ENCODE measurements at regions not wholly inside any gene's neighbourhood (a gene's known extent, or its start where the extent isn't known, plus 50 kb on each side); places are given as distances from the start of the nearest gene placed in this dataset.
"Not testable (repeated sequence)": the region's sequence is repeated elsewhere in the genome, so short reads cannot be mapped to it uniquely, and the experiment has no call there.

DNA sequence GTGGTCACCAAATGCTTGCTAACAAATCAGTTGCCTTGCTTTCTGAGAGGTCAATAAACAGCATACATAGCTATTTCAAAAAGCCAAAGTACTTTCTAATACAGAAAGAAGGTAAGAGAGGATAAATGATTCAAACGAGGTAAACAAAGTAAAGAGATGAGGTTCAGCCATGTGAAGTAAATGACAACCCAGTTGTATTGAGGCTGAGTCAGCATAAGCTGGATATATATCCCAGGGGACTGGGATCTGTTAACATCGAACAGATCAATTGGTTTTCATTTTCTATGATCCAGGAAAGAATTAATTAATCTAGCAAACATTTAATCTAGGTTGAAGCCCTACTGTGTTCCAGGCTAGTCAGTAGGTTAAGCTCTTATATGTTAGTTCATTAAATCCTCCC lies 97.3 kb upstream of the GRIA3 start:
- no peak for DNase-seq (ENCODE audit: low spot score)

DNA sequence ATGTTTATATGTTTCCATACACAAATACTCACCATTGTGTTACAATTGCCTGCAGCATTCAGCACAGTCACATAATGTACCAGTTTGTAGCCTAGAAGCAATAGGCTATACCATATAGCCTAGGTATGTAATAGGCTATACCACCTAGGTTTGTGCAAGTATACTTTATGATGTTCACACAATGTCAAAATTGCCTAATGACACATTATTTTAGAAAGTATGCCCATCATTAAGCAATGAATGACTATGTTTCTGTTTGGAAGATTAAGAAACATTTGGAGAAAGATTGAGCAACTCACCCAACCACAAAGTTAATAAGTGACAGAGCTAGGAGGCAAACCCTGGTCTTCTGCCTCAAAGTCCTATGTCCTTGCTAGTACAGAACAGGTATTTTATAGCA lies 96.8 kb upstream of the GRIA3 start:
- no peak for DNase-seq (ENCODE audit: low spot score)

DNA sequence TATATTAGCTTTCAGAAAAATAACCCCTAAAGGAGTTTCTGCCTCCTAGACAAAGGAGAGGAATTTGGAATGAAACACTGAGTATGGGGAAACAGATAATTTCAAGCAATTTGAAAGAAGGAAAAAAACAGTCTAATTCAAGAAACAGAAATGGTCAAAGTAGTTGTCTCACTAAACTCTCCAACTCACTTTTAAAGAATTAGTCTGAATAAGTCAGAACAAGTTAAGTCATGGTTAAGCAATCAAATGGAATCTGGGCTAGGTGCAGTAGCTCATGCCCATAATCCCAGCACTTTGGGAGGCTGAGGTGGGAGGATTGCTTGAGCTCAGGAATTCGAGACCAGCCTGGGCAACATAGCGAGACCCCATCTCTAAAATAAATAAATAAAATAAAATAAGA lies 95.7 kb upstream of the GRIA3 start:
- DNase-seq (ENCODE audit: low spot score): no peak

DNA sequence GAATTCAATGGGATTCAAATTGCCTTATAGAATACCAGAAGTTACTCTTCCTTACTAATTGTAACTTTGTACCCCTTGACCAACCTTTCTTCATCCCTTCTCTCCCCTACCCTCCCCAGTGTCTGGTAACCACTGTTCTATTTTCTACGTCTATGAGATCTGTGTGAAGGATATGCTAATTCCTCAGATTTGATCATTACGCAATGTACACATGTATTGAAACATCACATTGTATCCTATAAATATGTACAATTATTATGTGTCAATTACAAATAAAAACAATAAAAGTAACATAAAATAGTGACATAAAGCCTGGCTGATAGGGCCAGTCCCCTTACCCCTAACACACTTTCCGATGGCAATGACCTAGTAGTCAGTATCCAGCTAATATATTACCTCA lies 95.1 kb upstream of the GRIA3 start:
- no peak for DNase-seq (ENCODE audit: low spot score)

DNA sequence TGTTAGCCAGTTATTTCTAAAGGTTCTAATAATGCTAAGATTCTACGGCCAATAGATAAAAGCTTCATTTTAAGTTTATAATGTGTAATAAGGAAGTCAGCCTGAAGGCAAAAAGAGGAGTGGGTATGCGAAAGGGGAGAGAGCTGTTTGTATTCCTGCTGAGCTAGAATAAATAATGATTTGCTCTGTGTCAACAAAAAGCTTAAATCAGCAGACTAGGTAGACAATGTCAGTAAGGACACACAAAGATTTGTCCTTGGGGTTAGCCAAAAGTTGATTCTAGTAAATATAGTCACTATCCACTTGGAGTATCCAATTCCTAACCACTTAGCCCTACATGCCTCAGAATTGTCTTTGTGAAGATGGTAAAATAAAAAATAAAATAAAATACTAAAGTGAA lies 90.3 kb upstream of the GRIA3 start:
- no peak for DNase-seq (ENCODE audit: low spot score)

DNA sequence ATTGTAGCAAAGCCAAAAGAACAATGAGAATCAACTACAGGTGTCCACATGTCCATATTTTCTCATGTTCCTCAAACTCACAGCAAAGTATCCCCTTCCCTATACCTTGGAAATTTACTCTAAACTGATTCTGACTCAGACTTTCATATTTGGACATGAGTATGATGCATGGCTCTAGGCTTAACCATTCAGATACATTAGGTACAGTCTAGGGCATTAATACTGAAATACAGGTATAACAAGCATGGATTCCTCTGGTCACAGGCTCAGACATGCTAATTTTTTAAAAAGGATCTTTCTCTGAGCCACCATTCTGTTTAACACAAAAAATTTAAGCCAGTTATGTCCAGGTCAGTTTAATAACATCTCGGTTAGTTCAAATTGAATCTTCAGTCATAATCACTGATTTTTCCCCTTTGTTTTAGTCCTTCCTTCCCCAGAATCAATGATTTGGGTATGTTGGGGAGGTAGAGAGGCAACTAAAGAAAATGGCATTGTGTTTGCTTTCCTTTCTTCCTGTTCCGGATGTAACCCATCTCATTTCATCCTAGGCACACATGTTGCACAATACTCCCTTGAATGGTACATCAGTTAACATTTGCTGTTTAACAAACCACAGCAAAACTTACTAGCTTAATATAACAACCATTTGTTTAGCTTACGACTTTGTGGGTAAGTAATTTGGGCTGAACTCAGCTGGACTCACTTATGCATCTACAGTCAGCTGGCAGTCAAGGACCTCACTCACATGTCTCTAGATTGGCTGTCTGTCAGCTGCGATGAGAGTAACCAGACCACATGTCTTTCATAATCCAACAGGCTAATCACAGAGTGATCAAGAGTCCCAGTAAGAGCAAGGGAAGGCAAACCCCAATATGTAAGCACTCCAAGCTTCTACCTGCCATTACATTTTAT lies 75.3 kb upstream of the GRIA3 start:
- no peak for DNase-seq (ENCODE audit: low spot score)

DNA sequence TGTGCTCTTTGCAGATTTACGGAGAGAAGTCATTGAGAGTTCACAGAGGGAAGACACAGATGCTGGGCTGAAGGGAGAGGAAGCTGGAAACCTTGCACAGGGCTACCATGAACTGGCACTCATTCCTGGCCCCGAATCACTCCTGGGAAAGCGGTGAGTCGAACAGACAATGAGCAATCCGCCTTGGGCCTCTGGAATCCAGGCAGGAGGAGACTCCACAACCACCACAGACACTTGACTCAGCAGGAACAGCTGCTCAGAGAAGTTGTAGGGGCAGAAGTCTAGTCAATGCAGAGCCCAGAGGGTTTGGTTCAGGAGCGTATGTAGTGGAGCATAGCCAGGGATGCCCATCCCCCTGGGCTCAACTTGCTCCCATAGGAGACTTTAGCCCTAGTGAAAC lies 62.8 kb upstream of the GRIA3 start:
- DNase-seq (ENCODE audit: low spot score): no peak

DNA sequence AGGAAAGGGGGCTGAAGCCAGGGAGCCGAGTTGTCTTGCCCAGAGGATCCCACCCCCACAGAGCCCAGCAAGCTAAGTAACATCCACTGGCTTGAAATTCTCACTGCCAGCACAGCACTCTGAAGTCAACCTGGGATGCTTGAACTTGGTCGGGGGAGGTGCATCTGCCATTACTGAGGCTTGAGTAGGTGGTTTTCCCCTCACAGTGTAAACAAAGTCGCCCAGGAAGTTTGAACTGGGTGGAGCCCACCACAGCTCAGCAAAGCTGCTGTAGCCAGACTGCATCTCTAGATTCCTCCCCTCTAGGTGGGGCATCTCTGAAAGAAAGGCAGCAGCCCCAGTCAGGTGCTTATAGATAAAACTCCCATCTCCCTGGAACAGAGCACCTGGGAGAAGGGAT lies 54.3 kb upstream of the GRIA3 start:
- DNase-seq (ENCODE audit: low spot score): not testable (repeated sequence)

Measured in AG08396 (cell line).